Activated T-helper 17 cell treated with anti-CD3 and anti-CD28 coated beads, Interleukin-2, amount 50 U/mL, for 72 hours (primary cell): ENCODE measurements at regions not wholly inside any gene's neighbourhood (a gene's known extent, or its start where the extent isn't known, plus 50 kb on each side); places are given as distances from the start of the nearest gene placed in this dataset.

Experiments
- ATAC-seq: fragments of 150-1000 bp; cut with Tn5 transposase; replicated peaks from 2 replicates; pipeline ENCODE4 v1.10.0; 2021; ENCODE audit warnings: mild to moderate bottlenecking, moderate library complexity
- H3K27ac Mint-ChIP-seq: one replicate; pipeline ENCODE4 v1.8.0; 2022; ENCODE audit warnings: mixed read lengths
- H3K27me3 Mint-ChIP-seq: one replicate; pipeline ENCODE4 v1.8.0; 2022; ENCODE audit warnings: mixed read lengths
- H3K36me3 Mint-ChIP-seq: one replicate; pipeline ENCODE4 v1.8.0; 2022; ENCODE audit warnings: low read depth, mild to moderate bottlenecking, mixed read lengths
- H3K4me1 Mint-ChIP-seq: one replicate; pipeline ENCODE4 v1.8.0; 2022; ENCODE audit warnings: mixed read lengths
- H3K4me3 Mint-ChIP-seq: one replicate; pipeline ENCODE4 v1.8.0; 2022; ENCODE audit warnings: mild to moderate bottlenecking, mixed read lengths
- H3K9me3 Mint-ChIP-seq: one replicate; pipeline ENCODE4 v1.8.0; 2022; ENCODE audit warnings: mixed read lengths

- no peaks in the 10 kb centered on the region for H3K4me1 Mint-ChIP-seq
Observed at GRCh38 chr6:145047891-145048290, 687.4 kb downstream of the EPM2A start.

GRCh38 chr6:145051661-145052060 lies 683.7 kb downstream of the EPM2A start:
- Mint-ChIP-seq H3K27ac (no peak overlapping the region), H3K4me3 (no peak overlapping the region), H3K4me1 (no peaks in the 10 kb centered on the region), H3K36me3 (no peaks in the 10 kb centered on the region), H3K9me3 (no peaks in the 10 kb centered on the region), H3K27me3 (peaks cover 3% of the 10 kb centered on the region)
- ATAC-seq: no peak

More at GRCh38 chr6:145047891-145048290, 687.4 kb downstream of the EPM2A start:
- no peak overlapping the region for H3K27ac Mint-ChIP-seq
- no peak overlapping the region for H3K4me3 Mint-ChIP-seq
- H3K27me3 Mint-ChIP-seq: peaks cover 17% of the 10 kb centered on the region
- ATAC-seq: no peak
- no peaks in the 10 kb centered on the region for H3K9me3 Mint-ChIP-seq
- no peaks in the 10 kb centered on the region for H3K36me3 Mint-ChIP-seq

- no peak for ATAC-seq
- H3K27ac Mint-ChIP-seq: no peak overlapping the region
- no peaks in the 10 kb centered on the region for H3K27me3 Mint-ChIP-seq
- no peak overlapping the region for H3K4me3 Mint-ChIP-seq
- no peaks in the 10 kb centered on the region for H3K4me1 Mint-ChIP-seq
- H3K9me3 Mint-ChIP-seq: no peaks in the 10 kb centered on the region
- no peaks in the 10 kb centered on the region for H3K36me3 Mint-ChIP-seq
Observed at GRCh38 chr6:145055567-145055966, 679.8 kb downstream of the EPM2A start.

GRCh38 chr6:145060714-145061113 lies 674.6 kb downstream of the EPM2A start:
- Mint-ChIP-seq H3K27ac (no peak overlapping the region), H3K4me1 (no peaks in the 10 kb centered on the region), H3K36me3 (no peaks in the 10 kb centered on the region), H3K4me3 (no peak overlapping the region), H3K9me3 (no peaks in the 10 kb centered on the region), H3K27me3 (peaks cover 4% of the 10 kb centered on the region)
- no peak for ATAC-seq

- Mint-ChIP-seq H3K4me1 (no peaks in the 10 kb centered on the region), H3K27ac (no peak overlapping the region), H3K36me3 (no peaks in the 10 kb centered on the region), H3K4me3 (no peak overlapping the region), H3K27me3 (peaks cover 10% of the 10 kb centered on the region), H3K9me3 (no peaks in the 10 kb centered on the region)
- no peak for ATAC-seq
Observed at GRCh38 chr6:145063091-145063490, 672.2 kb downstream of the EPM2A start.

GRCh38 chr6:145067430-145067829 lies 667.9 kb downstream of the EPM2A start:
- Mint-ChIP-seq H3K27me3 (peaks cover 27% of the 10 kb centered on the region), H3K4me1 (no peaks in the 10 kb centered on the region), H3K27ac (no peak overlapping the region), H3K36me3 (no peaks in the 10 kb centered on the region), H3K9me3 (no peaks in the 10 kb centered on the region), H3K4me3 (no peak overlapping the region)
- no peak for ATAC-seq

- no peaks in the 10 kb centered on the region for H3K36me3 Mint-ChIP-seq
Observed at GRCh38 chr6:145068577-145068976, 666.7 kb downstream of the EPM2A start.

GRCh38 chr6:145069966-145070365 lies 665.4 kb downstream of the EPM2A start:
- peaks cover 35% of the 10 kb centered on the region for H3K27me3 Mint-ChIP-seq
- H3K36me3 Mint-ChIP-seq: no peaks in the 10 kb centered on the region
- no peaks in the 10 kb centered on the region for H3K4me1 Mint-ChIP-seq
- no peak for ATAC-seq
- H3K27ac Mint-ChIP-seq: no peak overlapping the region
- H3K4me3 Mint-ChIP-seq: no peak overlapping the region
- no peaks in the 10 kb centered on the region for H3K9me3 Mint-ChIP-seq

More at GRCh38 chr6:145068577-145068976, 666.7 kb downstream of the EPM2A start:
- Mint-ChIP-seq H3K9me3 (no peaks in the 10 kb centered on the region), H3K4me1 (no peaks in the 10 kb centered on the region), H3K27me3 (peaks cover 27% of the 10 kb centered on the region), H3K4me3 (no peak overlapping the region), H3K27ac (no peak overlapping the region)
- ATAC-seq: no peak

- H3K36me3 Mint-ChIP-seq: no peaks in the 10 kb centered on the region
- no peak overlapping the region for H3K4me3 Mint-ChIP-seq
- H3K9me3 Mint-ChIP-seq: no peaks in the 10 kb centered on the region
- no peaks in the 10 kb centered on the region for H3K4me1 Mint-ChIP-seq
- ATAC-seq: no peak
- peaks cover 36% of the 10 kb centered on the region for H3K27me3 Mint-ChIP-seq
- no peak overlapping the region for H3K27ac Mint-ChIP-seq
Observed at GRCh38 chr6:145070791-145071190, 664.5 kb downstream of the EPM2A start.

- Mint-ChIP-seq H3K36me3 (no peaks in the 10 kb centered on the region), H3K4me1 (no peaks in the 10 kb centered on the region), H3K4me3 (no peak overlapping the region), H3K27me3 (peaks cover 33% of the 10 kb centered on the region), H3K27ac (no peak overlapping the region), H3K9me3 (no peaks in the 10 kb centered on the region)
- no peak for ATAC-seq
Observed at GRCh38 chr6:145071836-145072235, 663.5 kb downstream of the EPM2A start.

GRCh38 chr6:145073811-145074210 lies 661.5 kb downstream of the EPM2A start:
- ATAC-seq: no peak
- H3K4me1 Mint-ChIP-seq: no peaks in the 10 kb centered on the region
- H3K4me3 Mint-ChIP-seq: no peak overlapping the region
- H3K27ac Mint-ChIP-seq: no peak overlapping the region
- H3K9me3 Mint-ChIP-seq: no peaks in the 10 kb centered on the region
- no peaks in the 10 kb centered on the region for H3K36me3 Mint-ChIP-seq
- H3K27me3 Mint-ChIP-seq: peaks cover 26% of the 10 kb centered on the region

GRCh38 chr6:145074805-145075204 lies 660.5 kb downstream of the EPM2A start:
- Mint-ChIP-seq H3K4me1 (no peaks in the 10 kb centered on the region), H3K4me3 (no peak overlapping the region), H3K27ac (no peak overlapping the region), H3K9me3 (no peaks in the 10 kb centered on the region), H3K36me3 (no peaks in the 10 kb centered on the region), H3K27me3 (peaks cover 21% of the 10 kb centered on the region)
- no peak for ATAC-seq

GRCh38 chr6:145075425-145075824 lies 659.9 kb downstream of the EPM2A start:
- no peak for ATAC-seq
- no peaks in the 10 kb centered on the region for H3K4me1 Mint-ChIP-seq
- H3K9me3 Mint-ChIP-seq: no peaks in the 10 kb centered on the region
- H3K27me3 Mint-ChIP-seq: peaks cover 21% of the 10 kb centered on the region
- H3K4me3 Mint-ChIP-seq: no peak overlapping the region
- no peak overlapping the region for H3K27ac Mint-ChIP-seq
- no peaks in the 10 kb centered on the region for H3K36me3 Mint-ChIP-seq

GRCh38 chr6:145076115-145076841 lies 659.0 kb downstream of the EPM2A start:
- no peak for ATAC-seq
- no peak overlapping the region for H3K27ac Mint-ChIP-seq
- no peak overlapping the region for H3K4me3 Mint-ChIP-seq
- H3K4me1 Mint-ChIP-seq: no peaks in the 10 kb centered on the region
- H3K27me3 Mint-ChIP-seq: peaks cover 15% of the 10 kb centered on the region
- no peaks in the 10 kb centered on the region for H3K9me3 Mint-ChIP-seq
- H3K36me3 Mint-ChIP-seq: no peaks in the 10 kb centered on the region

- H3K4me1 Mint-ChIP-seq: no peaks in the 10 kb centered on the region
- no peaks in the 10 kb centered on the region for H3K36me3 Mint-ChIP-seq
- peaks cover 14% of the 10 kb centered on the region for H3K27me3 Mint-ChIP-seq
- ATAC-seq: no peak
- no peak overlapping the region for H3K27ac Mint-ChIP-seq
- no peaks in the 10 kb centered on the region for H3K9me3 Mint-ChIP-seq
- no peak overlapping the region for H3K4me3 Mint-ChIP-seq
Observed at GRCh38 chr6:145077382-145077781, 657.9 kb downstream of the EPM2A start.

- ATAC-seq: no peak
- H3K27me3 Mint-ChIP-seq: peaks cover under 1% of the 10 kb centered on the region
- H3K36me3 Mint-ChIP-seq: no peaks in the 10 kb centered on the region
- no peaks in the 10 kb centered on the region for H3K4me1 Mint-ChIP-seq
- no peak overlapping the region for H3K27ac Mint-ChIP-seq
- H3K9me3 Mint-ChIP-seq: no peaks in the 10 kb centered on the region
- no peak overlapping the region for H3K4me3 Mint-ChIP-seq
Observed at GRCh38 chr6:145080651-145081050, 654.7 kb downstream of the EPM2A start.
